Epithelial cell of prostate (primary cell): ENCODE measurements at regions not wholly inside any gene's neighbourhood (a gene's known extent, or its start where the extent isn't known, plus 50 kb on each side); places are given as distances from the start of the nearest gene placed in this dataset.
"Not testable (repeated sequence)": the region's sequence is repeated elsewhere in the genome, so short reads cannot be mapped to it uniquely, and the experiment has no call there.

Source experiments
- DNase-seq: peaks from one replicate; pipeline ENCODE4 v3.0.0-alpha.2; 2011; ENCODE audit warnings: low read depth, low spot score
- H3K27ac ChIP-seq: fragments of 450-650 bp; 2 replicates; pipeline ENCODE4 v1.5.1; 2017; ENCODE audit warnings: mild to moderate bottlenecking

DNA sequence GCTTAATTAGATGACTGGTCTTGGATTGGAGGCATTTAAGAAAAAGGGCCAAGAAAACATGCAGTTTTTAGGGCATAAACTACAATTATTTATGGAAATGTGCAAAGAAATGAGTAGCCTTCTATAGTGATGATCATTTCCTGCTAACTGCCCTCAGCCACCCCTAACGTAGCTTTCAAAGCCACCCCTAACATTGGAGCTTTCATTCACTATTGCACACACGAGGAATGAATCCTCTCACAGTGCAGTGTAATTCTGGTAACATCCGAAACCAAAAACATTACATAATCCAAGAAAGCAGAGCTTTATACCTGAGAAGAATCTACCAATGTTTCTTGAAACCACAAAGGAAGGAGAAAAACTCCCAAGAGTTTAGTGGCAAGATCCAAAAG is 1003.6 kb downstream of the TMEM121 start:
- no peak overlapping the region for H3K27ac ChIP-seq
- DNase-seq, result no peak

DNA sequence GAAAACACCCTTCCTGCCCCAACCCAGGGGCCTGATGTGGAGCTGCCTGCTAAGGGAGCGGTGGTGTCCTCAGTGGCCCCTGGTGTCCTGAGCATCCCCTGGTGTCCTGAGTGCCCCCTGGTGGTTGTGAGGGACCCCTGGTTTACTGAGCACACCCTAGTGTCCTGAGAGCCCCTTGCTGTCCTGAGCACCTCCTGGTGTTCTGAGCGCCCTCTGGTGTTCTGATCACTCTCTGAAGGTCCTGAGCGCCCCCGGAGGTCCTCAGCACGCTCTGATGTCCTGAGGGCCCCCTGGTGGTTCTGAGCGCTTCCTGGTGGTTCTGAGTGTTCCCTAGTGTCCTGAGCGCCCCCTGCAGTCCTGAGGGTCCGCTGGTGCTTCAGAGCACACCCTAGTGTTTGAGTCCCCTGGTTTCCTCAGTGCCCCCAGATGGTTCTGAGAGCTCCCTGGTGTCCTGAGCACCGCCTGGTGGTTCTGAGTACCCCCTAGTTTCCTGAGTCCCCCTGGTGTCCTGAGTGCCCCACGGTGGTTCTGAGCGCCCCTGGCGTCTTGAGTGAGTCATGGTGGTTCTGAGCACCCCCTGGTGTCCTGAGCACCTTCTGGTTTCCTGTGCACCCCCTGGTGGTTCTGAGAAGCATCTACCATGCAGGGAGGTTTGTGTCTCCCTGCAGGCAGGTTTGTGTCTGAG is 1004.2 kb downstream of the TMEM121 start:
- no peak for DNase-seq
- H3K27ac ChIP-seq, result no peak overlapping the region

DNA sequence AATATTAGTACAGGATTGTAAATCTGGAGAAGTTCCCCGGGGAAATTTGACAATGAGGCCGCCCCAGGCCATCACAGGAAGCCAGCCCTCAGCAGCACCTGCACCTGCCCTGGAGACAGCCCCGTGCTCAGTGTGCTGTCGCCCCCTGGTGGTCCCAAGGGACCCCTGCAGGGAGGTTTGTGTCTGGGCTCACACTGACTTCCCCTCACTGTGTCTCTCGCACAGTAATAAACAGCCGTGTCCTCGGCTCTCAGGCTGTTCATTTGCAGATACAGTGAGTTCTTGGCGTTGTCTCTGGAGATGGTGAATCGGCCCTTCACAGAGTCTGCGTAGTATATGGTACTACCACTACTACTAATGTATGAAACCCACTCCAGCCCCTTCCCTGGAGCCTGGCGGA is 1011.2 kb downstream of the TMEM121 start:
- H3K27ac ChIP-seq, DNase-seq: not testable (repeated sequence)

DNA sequence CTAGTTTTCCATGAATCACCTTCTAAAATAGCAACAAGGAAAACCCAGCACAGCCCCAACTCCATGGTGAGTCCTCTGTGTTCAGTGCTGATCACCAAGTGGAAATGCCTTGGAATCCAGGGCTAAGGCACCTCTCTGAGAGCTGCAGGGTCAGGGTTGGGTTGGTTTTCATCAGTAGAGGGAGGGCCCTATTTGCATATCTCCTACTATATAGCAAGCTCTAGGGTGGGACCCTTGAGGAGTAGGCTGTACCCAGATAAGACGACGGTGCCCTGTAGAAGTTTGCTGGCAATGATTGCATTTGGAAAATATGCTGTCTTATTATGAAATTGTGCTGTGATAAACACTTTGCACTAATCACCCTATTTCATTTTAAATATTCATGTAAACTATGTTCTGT is 1011.8 kb downstream of the TMEM121 start:
- no peak for DNase-seq
- no peak overlapping the region for H3K27ac ChIP-seq

DNA sequence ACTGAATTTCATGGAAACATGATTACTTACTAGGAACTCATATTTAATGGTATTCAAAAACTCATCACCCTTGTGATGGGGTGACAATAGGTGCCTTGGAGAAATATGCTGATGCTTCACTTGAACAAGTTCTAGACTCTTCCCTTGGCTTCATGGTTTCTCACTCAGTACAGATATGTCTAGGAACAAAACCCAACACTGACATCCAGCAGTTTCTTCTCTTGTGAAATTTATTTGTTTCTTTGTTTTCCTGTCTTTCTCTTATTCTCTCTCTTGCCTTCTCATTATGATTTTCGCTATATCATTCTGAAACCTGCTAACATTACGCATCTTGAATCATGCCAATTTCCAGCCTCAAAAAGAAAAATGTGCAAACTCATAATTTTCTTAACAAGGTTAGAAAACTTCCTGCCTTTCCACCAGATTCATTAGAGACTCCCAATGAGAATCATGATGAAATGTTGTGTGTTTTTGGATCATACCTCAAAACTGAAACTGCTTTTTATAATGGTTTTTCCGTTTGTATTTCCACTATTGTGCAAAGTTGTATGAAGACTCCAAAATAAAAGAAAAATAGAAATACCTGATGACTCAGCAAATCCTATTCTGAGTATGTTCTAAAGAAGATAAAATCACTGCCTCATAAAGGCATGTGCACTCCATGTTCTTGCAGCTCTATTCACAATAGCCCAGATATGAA is 1021.5 kb downstream of the TMEM121 start:
- H3K27ac ChIP-seq, result no peak overlapping the region
- no peak for DNase-seq

DNA sequence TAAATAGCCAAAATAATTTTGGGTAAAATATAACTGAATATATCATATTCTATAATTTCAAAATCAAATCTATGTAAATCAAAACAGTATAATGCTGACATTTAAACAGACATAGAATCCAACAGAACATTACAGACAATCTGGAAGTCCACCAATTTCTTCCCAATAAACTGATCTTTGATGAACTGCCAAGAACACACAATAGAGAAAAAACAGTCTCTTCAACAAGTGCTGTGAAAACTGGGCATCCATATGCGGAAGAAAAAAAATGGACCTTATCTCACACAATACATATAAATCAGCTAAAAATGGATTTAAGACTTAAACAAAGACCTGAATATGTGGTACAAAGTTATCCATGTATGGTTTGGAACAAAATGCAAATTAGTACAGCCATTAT is 1022.7 kb downstream of the TMEM121 start:
- no peak overlapping the region for H3K27ac ChIP-seq
- DNase-seq, result no peak

DNA sequence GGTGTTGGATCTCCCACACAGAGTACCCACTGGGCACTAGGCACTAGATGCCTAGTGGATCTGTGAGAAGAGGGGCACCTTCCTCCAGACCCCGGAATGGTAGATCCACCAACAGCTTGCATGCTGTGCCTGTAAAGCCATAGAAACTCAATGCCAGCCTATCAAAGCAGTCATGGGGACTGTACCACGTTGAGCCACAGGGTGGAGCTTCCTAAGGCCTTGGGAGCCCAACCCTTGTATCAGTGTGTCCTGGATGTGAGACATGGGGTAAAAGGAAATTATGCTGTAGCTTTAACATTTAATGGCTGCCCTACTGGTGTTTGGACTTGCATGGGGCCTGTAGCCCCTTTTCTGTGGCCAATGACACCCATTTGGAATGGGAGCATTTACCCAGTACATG is 1024.9 kb downstream of the TMEM121 start:
- no peak overlapping the region for H3K27ac ChIP-seq
- no peak for DNase-seq

DNA sequence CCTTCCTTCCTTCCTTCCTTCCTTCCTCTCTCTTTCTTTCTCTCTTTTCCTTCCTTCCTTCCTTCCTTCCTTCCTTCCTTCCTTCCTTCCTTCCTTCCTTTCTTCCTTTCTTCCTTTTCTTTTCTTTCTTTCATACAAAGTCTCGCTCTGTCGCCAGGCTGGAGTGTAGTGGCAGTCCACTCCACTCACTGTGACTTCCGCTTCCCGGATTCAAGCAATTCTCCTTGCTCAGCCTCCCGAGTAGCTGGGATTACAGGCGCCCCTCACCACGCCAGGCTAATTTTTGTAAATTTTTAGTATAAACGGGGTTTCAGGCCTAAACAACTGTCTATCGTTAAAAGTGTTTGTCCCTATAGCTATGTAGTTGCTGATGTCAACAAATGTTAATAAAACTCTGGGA is 1029.8 kb downstream of the TMEM121 start:
- not testable (repeated sequence) for DNase-seq, H3K27ac ChIP-seq

DNA sequence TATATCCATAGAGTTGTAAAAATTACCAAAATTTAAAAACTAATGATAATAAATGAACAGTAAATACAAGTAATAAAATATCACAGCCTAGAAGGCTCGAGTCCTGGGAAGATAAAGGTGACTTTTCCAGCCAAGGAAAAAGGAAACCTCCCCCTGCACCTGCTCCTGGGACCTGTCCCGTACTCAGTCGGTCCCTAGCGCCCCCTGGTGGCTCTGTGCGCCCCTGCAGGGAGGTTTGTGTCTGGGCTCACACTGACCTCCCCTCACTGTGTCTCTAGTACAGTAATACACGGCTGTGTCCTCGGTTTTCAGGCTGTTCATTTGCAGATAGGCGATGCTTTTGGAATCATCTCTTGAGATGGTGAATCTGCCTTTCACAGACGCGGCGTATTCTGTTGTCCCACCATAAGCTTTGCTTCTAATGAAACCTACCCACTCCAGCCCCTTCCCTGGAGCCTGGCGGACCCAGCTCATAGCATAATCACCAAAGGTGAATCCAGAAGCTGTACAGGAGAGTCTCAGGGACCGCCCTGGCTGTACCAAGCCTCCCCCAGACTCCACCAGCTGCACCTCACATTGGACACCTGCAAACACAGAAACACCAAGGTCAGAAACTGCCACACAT is 1030.4 kb downstream of the TMEM121 start:
- no peak for DNase-seq
- no peak overlapping the region for H3K27ac ChIP-seq

DNA sequence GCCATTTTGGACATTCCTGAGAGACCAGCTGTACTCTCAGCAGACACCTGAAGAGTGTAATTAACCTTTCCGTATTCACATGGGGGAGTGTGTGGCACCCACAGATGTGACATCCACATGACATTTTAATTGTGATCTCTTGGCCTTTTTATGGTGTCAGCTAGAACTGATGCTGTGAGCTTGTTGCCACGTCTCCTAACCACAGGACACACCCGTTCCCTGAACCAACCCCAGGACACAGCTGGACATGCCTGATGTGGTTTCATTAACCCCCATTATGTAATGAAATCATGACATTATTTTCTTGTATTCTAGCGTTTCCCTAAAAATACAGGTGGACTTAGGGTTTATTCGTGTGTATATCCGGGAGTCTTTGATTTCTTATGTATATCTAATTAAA is 1036.1 kb downstream of the TMEM121 start:
- no peak for DNase-seq
- H3K27ac ChIP-seq, result no peak overlapping the region

DNA sequence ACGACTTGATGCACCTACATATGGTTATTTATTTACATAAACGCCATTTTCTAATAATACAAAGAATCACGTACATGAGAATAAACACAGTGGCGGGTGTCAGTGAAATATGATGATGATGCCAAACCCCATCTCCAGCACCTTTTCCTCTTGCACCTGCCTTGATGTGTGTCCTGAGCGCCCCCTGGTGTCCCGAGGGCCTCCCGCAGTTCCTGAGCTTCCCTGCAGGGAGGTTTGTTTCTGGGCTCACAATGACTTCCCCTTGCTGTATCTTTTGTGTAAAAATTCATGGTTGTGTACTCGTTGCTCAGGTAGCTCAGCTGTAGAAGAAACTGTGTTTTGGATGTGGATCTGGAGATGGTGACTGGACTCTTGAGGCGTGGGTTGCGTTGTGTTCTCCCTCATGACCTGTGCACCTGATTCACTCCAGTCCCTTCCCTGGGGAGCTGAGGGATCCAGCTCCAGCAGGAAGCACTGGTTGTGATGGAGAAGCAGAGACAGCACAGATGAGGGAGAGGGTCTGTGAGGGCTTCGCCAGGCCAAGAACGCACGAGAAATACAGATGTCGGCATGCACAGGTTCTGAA is 1037.8 kb downstream of the TMEM121 start:
- no peak overlapping the region for H3K27ac ChIP-seq
- DNase-seq, result no peak

DNA sequence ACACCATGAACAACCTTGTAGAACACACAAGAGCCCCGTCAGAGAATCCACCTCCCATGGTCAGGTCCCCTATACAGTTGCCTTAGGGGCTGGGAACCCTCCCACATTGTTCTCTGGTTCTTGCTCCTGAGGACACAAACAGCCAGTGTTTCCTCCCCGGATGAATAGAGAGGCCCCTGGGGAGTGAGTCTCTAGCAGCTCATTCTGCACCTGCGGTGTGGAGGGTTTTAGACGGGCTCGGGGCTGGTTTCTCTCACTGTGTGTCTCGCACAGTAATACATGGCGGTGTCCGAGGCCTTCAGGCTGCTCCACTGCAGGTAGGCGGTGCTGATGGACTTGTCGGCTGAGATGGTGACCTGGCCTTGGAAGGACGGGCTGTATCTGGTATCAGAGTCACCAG is 1052.1 kb downstream of the TMEM121 start:
- H3K27ac ChIP-seq, result no peak overlapping the region

DNA sequence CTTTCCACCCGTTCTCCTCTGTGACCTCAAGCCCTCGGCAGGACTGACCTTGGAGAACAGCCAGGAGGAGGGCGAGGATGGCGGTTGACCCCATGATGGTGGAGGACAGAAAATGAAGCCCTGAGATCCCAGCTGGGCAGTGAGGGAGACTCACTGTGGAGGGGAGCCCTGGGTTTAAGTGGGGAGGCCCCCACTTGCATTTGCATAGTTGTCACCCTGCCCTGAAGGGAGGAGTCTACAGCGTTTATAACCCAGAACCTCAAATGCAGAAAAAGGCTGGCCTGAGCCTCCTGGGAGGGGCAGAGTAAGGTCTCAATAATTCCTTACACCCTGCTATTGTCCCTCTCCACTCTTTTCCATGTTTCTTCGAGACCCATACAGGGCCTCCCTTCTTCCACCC is 1052.7 kb downstream of the TMEM121 start:
- DNase-seq, result no peak
- H3K27ac ChIP-seq, result no peak overlapping the region

More for the DNA sequence above, 1052.1 kb downstream of the TMEM121 start:
- no peak for DNase-seq

DNA sequence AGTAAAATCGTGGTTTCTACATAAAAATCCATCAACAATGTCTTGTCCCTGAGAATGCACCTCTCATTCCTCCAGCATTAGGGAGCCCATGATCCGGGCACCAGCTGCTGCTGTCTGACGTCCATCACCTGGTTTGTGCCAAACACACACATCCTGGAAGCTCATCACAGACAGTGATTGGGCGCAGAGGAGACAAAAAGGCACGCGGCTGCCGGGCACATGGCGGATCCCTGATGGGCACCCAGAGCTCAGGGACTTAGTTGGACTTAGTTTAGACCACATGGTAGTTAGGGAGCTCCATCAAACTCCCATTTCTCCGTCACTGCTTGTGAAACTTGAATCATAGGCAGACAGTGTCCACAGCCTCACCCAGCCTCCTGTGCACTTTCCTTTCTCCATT is 1059.3 kb downstream of the TMEM121 start:
- H3K27ac ChIP-seq, result no peak overlapping the region
- no peak for DNase-seq

DNA sequence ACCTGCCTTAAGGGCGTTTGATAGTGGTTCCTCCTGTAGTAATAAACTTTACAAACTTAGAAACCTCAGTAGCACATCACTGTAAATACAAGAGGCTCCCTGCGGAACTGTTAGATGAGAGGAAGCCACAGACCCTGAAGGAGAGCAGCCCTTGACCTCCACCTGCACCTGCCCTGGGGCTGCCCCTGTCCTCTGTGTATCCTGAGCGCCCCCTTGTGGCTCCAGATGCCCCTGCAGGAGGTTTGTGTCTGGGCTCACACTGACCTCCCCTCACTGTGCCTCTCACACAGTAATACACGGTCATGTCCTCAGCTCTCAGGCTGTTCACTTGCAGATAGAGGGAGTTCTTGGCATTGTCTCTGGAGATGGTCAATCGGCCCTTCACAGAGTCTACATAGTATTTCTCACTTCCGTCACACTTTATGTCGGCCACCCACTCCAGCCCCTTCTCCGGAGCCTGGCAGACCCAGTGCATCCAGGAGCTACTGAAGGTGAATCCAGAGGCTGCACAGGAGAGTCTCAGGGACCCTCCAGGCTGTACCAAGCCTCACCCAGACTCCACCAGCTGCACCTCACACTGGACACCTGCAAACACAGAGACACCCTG is 1059.8 kb downstream of the TMEM121 start:
- DNase-seq, result no peak
- no peak overlapping the region for H3K27ac ChIP-seq

DNA sequence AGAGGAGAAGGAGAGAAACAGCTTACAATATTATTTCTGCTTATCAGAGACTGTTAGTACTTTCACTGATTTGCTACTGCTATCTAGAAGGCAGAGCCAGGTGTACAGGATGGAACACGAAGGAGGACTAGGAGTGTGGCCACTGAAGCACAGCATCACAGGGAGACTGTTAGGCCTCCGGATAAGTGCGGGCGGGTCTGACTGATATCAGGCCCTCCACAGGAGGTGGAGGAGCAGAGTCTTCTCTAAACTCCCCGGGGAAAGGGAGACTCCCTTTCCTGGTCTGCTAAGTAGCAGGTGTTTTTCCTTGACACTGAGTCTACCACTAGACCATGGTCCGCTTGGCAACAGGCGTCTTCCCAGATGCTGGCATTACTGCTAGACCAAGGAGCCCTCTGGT is 1065.2 kb downstream of the TMEM121 start:
- not testable (repeated sequence) for H3K27ac ChIP-seq, DNase-seq

DNA sequence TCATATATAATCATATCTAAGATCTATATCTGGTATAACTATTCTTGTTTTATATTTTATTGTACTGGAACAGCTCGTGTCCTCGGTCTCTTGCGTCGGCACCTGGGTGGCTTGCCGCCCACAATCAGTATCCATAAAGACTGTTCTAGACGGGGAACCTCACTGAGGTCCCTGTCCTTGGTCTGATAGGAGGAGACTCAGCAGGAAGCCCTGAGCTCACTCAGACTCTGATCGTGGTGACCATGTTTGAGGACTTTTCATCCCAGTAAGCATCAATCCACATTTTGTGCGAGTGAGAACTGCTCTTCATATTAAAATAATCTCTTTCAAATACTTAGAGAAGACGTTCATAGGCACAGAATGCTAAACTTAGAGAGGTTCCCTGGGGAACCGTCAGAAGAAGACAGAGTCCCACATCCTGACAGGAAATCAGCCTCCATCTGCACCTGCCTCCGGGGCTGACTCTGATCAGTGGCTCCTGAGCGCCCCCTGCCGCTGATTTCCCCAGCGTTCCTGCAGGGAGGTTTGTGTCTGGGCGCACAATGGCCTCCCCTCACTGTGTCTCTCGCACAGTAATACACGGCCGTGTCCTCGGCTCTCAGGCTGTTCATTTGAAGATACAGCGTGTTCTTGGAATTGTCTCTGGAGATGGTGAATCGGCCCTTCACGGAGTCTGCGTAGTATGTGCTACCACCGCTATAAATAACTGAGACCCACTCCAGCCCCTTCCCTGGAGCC is 1065.9 kb downstream of the TMEM121 start:
- not testable (repeated sequence) for DNase-seq, H3K27ac ChIP-seq

DNA sequence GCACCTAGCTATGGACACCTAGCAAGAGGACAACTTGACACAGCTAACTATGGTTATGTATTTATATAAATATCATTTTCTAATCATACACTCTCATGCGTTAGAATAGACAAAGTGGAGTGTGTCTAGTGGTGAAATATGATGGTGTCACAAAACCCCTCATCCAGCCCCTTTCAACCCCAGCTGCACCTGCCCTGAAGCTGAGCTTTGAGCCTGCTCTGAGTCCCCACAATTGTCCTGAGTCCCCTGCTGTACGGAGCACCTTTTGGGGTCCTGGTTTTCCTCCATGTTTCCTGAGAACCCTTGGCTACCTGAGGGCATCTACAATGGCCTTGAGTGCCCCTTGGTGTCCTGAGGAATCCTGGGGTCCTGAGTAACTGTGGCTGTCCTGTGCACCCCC is 1072.8 kb downstream of the TMEM121 start:
- H3K27ac ChIP-seq, result no peak overlapping the region
- no peak for DNase-seq

DNA sequence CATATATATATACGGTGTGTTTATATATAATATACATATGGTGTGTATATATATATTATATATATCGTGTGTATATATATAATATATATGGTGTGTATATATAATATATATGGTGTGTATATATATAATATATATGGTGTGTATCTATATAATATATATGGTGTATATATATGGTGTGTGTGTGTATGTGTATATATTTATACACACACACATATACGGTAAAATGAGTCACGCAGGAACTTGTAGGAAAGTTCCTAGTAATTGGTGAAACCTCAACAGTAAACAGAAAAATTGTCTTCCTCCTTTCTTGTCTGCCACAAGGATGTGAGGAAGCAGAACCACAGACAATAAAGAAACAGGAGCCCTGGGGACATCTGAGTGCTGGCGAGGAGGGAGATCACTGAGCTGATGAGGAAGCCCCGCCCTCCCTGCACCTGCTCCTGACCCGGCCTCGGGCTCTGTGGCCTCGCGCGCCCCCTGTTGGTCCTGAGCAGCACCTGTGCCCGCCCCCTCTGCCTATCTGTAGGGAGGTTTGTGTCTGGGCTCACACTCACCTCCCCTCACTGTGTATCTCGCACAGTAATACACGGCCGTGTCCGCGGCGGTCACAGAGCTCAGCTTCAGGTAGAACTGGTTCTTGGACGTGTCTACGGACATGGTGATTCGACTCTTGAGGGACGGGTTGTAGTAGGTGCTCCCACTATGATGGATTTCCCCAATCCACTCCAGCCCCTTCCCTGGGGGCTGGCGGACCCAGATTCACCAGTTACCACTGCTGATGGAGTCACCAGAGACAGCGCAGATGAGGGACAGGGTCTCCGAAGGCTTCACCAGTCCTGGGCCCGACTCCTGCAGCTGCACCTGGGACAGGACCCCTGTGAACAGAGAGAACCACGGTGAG is 1079.4 kb downstream of the TMEM121 start:
- DNase-seq, result no peak
- H3K27ac ChIP-seq, result no peak overlapping the region
